ENCODE measurements at regions not wholly inside any gene's neighbourhood (a gene's known extent, or its start where the extent isn't known, plus 50 kb on each side); places are given as distances from the start of the nearest gene placed in this dataset.

- DNase-seq: no peak
These were observed 187.9 kb upstream of the LYSMD4 start for GRCh38 chr15:99921101-99921500.

GRCh38 chr15:99918072-99918471, 184.8 kb upstream of the LYSMD4 start:
- no peak for DNase-seq

- no peak for DNase-seq
These were observed 184.0 kb upstream of the LYSMD4 start for GRCh38 chr15:99917252-99917651.

- DNase-seq: no peak
These were observed 183.5 kb upstream of the LYSMD4 start for GRCh38 chr15:99916668-99917223.

GRCh38 chr15:99914723-99915122, 181.5 kb upstream of the LYSMD4 start:
- DNase-seq: no peak

GRCh38 chr15:99911816-99912215, 178.6 kb upstream of the LYSMD4 start:
- DNase-seq: no peak

- DNase-seq: no peak
These were observed 176.5 kb upstream of the LYSMD4 start for GRCh38 chr15:99909592-99910295.

- no peak for DNase-seq
These were observed 174.5 kb upstream of the LYSMD4 start for GRCh38 chr15:99907698-99908097.

- no peak for DNase-seq
These were observed 173.6 kb upstream of the LYSMD4 start for GRCh38 chr15:99906793-99907192.

GRCh38 chr15:99906311-99906710, 173.1 kb upstream of the LYSMD4 start:
- no peak for DNase-seq

GRCh38 chr15:99902248-99902928, 169.2 kb upstream of the LYSMD4 start:
- DNase-seq: no peak

GRCh38 chr15:99895956-99896311, 162.7 kb upstream of the LYSMD4 start:
- no peak for DNase-seq

GRCh38 chr15:99895189-99895955, 162.1 kb upstream of the LYSMD4 start:
- no peak for DNase-seq

- no peak for DNase-seq
These were observed 145.6 kb upstream of the LYSMD4 start for GRCh38 chr15:99878835-99879234.

GRCh38 chr15:99873451-99873850, 140.2 kb upstream of the LYSMD4 start:
- DNase-seq: no peak

GRCh38 chr15:99863550-99864198, 130.4 kb upstream of the LYSMD4 start:
- DNase-seq: no peak

GRCh38 chr15:99857836-99858235, 124.6 kb upstream of the LYSMD4 start:
- DNase-seq: no peak

GRCh38 chr15:99850517-99850916, 117.3 kb upstream of the LYSMD4 start:
- DNase-seq: no peak

- DNase-seq: no peak
These were observed 111.8 kb upstream of the LYSMD4 start for GRCh38 chr15:99845009-99845408.

GRCh38 chr15:99844150-99844549, 110.9 kb upstream of the LYSMD4 start:
- no peak for DNase-seq

GRCh38 chr15:99842071-99842470, 108.8 kb upstream of the LYSMD4 start:
- no peak for DNase-seq

- peak in 1 of 2 donors; percentile 5 for DNase-seq
These were observed 93.0 kb upstream of the LYSMD4 start for GRCh38 chr15:99826157-99826780.

GRCh38 chr15:99823346-99823745, 90.1 kb upstream of the LYSMD4 start:
- no peak for DNase-seq

All from stimulated activated CD4-positive, alpha-beta T cell treated with anti-CD3 and anti-CD28 coated beads, Interleukin-2, amount 100 ng/mL, for 24 hours (primary cell).